H7 (cell line): ENCODE measurements at regions not wholly inside any gene's neighbourhood (a gene's known extent, or its start where the extent isn't known, plus 50 kb on each side); places are given as distances from the start of the nearest gene placed in this dataset.

Experiments
- DNase-seq: peaks from one replicate; pipeline ENCODE4 v3.0.0; 2012
- H3K27me3 ChIP-seq: 2 replicates; pipeline ENCODE4 v1.6.0; 2011; ENCODE audit warnings: mild to moderate bottlenecking, low read length; ENCODE audit not compliant: control insufficient read depth, insufficient read depth
- H3K36me3 ChIP-seq: replicated peaks from 2 replicates; pipeline ENCODE4 v1.5.1; 2011; ENCODE audit warnings: low read length; ENCODE audit not compliant: control insufficient read depth, insufficient read depth
- H3K4me3 ChIP-seq: 2 replicates; pipeline ENCODE4 v1.5.1; 2011; ENCODE audit warnings: low read depth, mild to moderate bottlenecking, control low read depth, low read length, moderate library complexity; ENCODE audit not compliant: insufficient read depth

GRCh38 chr9:23551929-23552707 lies 273.9 kb downstream of the ELAVL2 start:
- DNase-seq, result no peak
- Histone ChIP-seq H3K36me3 (no peaks in the 10 kb centered on the region), H3K27me3 (no peaks in the 10 kb centered on the region), H3K4me3 (no peak overlapping the region)

GRCh38 chr9:23552876-23553601 lies 273.0 kb downstream of the ELAVL2 start:
- Histone ChIP-seq H3K36me3 (no peaks in the 10 kb centered on the region), H3K4me3 (no peak overlapping the region), H3K27me3 (no peaks in the 10 kb centered on the region)
- DNase-seq, result no peak

- no peaks in the 10 kb centered on the region for H3K36me3 ChIP-seq
- no peak overlapping the region for H3K4me3 ChIP-seq
- no peaks in the 10 kb centered on the region for H3K27me3 ChIP-seq
- no peak for DNase-seq
These were observed 271.4 kb downstream of the ELAVL2 start for GRCh38 chr9:23554686-23555085.

GRCh38 chr9:23555851-23556250 lies 270.2 kb downstream of the ELAVL2 start:
- no peaks in the 10 kb centered on the region for H3K36me3 ChIP-seq
- H3K4me3 ChIP-seq, result no peak overlapping the region
- DNase-seq, result peak; percentile 9
- H3K27me3 ChIP-seq, result no peaks in the 10 kb centered on the region

- DNase-seq, result no peak
- Histone ChIP-seq H3K4me3 (no peak overlapping the region), H3K36me3 (no peaks in the 10 kb centered on the region), H3K27me3 (no peaks in the 10 kb centered on the region)
These were observed 269.6 kb downstream of the ELAVL2 start for GRCh38 chr9:23556459-23556858.

GRCh38 chr9:23557689-23558088 lies 268.4 kb downstream of the ELAVL2 start:
- Histone ChIP-seq H3K27me3 (no peaks in the 10 kb centered on the region), H3K36me3 (no peaks in the 10 kb centered on the region), H3K4me3 (no peak overlapping the region)
- no peak for DNase-seq

GRCh38 chr9:23559522-23559921 lies 266.5 kb downstream of the ELAVL2 start:
- no peak overlapping the region for H3K4me3 ChIP-seq
- H3K27me3 ChIP-seq, result no peaks in the 10 kb centered on the region
- no peaks in the 10 kb centered on the region for H3K36me3 ChIP-seq
- no peak for DNase-seq

GRCh38 chr9:23563517-23563916 lies 262.5 kb downstream of the ELAVL2 start:
- no peaks in the 10 kb centered on the region for H3K27me3 ChIP-seq
- no peak for DNase-seq
- no peak overlapping the region for H3K4me3 ChIP-seq
- no peaks in the 10 kb centered on the region for H3K36me3 ChIP-seq

- H3K4me3 ChIP-seq, result no peak overlapping the region
- H3K27me3 ChIP-seq, result no peaks in the 10 kb centered on the region
- no peaks in the 10 kb centered on the region for H3K36me3 ChIP-seq
- no peak for DNase-seq
These were observed 258.4 kb downstream of the ELAVL2 start for GRCh38 chr9:23567516-23568165.

GRCh38 chr9:23571414-23572104 lies 254.5 kb downstream of the ELAVL2 start:
- H3K36me3 ChIP-seq, result no peaks in the 10 kb centered on the region
- no peaks in the 10 kb centered on the region for H3K27me3 ChIP-seq
- no peak overlapping the region for H3K4me3 ChIP-seq
- peak; percentile 9 for DNase-seq

- Histone ChIP-seq H3K27me3 (no peaks in the 10 kb centered on the region), H3K36me3 (no peaks in the 10 kb centered on the region), H3K4me3 (no peak overlapping the region)
- no peak for DNase-seq
These were observed 252.2 kb downstream of the ELAVL2 start for GRCh38 chr9:23573800-23574199.

- Histone ChIP-seq H3K27me3 (no peaks in the 10 kb centered on the region), H3K36me3 (no peaks in the 10 kb centered on the region), H3K4me3 (no peak overlapping the region)
- no peak for DNase-seq
These were observed 248.4 kb downstream of the ELAVL2 start for GRCh38 chr9:23577611-23578010.

GRCh38 chr9:23581931-23582330 lies 244.1 kb downstream of the ELAVL2 start:
- H3K36me3 ChIP-seq, result no peaks in the 10 kb centered on the region
- DNase-seq, result no peak
- no peak overlapping the region for H3K4me3 ChIP-seq
- H3K27me3 ChIP-seq, result no peaks in the 10 kb centered on the region

GRCh38 chr9:23582836-23583235 lies 243.2 kb downstream of the ELAVL2 start:
- H3K36me3 ChIP-seq, result no peaks in the 10 kb centered on the region
- no peak for DNase-seq
- no peaks in the 10 kb centered on the region for H3K27me3 ChIP-seq
- no peak overlapping the region for H3K4me3 ChIP-seq
